ENCODE measurements at regions not wholly inside any gene's neighbourhood (a gene's known extent, or its start where the extent isn't known, plus 50 kb on each side); places are given as distances from the start of the nearest gene placed in this dataset.

GRCh38 chr14:85308531-85309300 is 221.2 kb upstream of the FLRT2 start:
- no peak for DNase-seq (ENCODE audit: low read depth in 2 of 2)

GRCh38 chr14:85310491-85311272 is 219.3 kb upstream of the FLRT2 start:
- DNase-seq (ENCODE audit: low read depth in 2 of 2): no peak

DNA sequence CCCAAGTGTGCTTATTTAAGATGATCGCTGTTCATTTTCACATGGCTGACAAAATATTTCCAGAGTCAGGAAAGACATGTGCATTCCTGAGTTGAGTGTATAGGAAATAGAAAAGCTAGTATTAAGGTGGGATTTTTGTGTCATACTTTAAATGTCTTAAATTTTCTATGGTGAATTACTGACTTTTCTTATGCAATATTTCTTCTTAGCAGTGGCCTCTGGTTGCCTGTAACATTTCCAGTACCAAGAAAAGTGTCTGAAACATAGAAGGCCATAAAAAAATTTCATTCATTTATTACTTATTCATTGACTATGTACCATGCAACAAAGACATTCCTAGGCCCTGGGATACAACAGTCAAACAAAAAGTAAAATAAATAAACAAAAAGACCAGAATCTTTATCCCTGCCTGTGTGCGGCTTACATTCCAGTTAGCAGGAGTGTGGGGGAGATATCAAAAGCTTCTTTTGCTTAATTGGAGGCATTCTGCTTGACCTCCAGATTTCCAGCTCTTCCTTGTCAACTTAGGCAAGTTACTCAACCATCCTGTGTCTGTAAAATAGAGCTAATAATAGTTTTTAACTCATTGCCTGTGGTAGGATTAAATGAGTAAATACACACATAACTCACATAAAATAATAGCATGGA is 216.3 kb upstream of the FLRT2 start:
- DNase-seq (ENCODE audit: low read depth in 2 of 2): no peak

- no peak for DNase-seq (ENCODE audit: low read depth in 2 of 2)
Measured at GRCh38 chr14:85315290-85315689, 214.7 kb upstream of the FLRT2 start.

DNA sequence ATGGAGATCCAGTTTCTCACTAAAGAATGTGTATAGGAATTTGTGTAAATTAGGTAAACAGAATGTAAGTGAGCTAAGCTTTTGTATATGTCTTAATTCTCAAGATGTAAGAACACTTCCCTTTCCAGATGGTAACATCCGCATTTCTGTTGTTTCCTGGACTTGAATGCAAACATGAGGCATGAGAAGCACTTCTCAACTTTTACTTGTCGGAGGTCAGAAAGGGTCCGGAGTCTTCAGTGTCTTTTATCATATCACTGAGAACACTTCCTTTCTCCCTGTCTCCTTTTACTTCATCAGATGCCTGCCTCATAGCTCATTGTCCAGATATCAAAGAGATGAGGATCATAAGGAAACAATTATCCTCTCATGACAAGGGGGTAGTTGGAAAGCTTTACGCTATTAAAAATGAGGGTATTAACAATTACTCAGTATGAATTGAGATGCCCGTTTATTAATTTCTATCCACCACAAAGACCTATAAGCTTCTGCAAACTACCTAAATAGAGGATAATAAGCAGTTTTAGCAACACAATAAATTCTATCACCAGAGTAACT is 214.1 kb upstream of the FLRT2 start:
- no peak for DNase-seq (ENCODE audit: low read depth in 2 of 2)

DNA sequence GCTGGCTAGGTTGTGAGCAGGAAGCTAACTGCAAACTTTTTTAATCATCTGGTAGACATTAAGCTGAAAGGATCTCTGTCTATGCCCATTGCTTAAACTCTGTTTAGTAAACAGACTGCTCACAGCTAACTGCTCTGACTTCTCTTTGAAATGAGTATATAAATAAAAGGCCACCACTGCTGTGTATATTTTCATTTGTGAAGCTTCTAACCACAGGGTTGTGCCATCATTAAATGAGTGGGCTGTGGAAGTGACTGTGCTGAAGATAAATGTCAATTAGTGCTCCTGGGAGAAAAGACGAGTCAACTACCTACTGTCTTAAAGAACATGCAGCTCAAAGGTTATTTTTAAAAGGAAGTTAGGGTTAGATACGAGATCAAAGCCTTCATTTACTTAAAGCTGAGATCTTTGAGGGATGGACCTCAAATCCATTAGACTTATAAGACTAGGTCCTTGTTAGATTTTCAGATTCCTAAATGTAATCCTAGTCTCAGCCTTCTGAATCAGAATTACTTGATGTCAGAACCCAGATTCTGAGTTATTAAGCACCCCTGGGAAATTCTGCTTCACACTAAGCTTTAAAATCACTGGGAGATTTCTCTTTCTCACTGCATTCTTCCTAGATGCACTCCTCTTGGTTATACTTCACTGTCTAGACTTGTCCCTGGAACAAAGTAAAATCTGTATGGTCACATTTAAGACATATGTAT is 213.1 kb upstream of the FLRT2 start:
- no peak for DNase-seq (ENCODE audit: low read depth in 2 of 2)

- no peak for DNase-seq (ENCODE audit: low read depth in 2 of 2)
Measured at GRCh38 chr14:85317491-85318021, 212.4 kb upstream of the FLRT2 start.

DNA sequence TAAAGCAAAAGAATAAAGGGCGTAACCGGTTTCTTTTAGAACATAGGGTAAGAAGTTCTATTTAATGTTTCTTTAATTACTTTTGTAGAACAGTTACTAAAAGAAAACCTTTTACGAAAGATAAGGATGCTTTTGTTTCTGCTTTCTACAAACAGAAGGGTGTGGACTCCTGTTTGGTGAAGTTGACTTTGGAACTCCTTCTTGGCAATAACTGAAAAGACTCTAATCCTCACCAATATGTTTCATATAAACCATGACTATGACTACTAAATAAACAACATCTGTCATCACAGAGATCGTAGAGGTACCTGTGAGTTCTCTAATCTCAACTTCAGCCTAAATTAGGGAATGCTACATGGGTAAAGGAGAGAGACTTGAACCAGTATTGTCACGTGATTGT is 210.8 kb upstream of the FLRT2 start:
- no peak for DNase-seq (ENCODE audit: low read depth in 2 of 2)

GRCh38 chr14:85319998-85320630 is 209.8 kb upstream of the FLRT2 start:
- DNase-seq (ENCODE audit: low read depth in 2 of 2): no peak

DNA sequence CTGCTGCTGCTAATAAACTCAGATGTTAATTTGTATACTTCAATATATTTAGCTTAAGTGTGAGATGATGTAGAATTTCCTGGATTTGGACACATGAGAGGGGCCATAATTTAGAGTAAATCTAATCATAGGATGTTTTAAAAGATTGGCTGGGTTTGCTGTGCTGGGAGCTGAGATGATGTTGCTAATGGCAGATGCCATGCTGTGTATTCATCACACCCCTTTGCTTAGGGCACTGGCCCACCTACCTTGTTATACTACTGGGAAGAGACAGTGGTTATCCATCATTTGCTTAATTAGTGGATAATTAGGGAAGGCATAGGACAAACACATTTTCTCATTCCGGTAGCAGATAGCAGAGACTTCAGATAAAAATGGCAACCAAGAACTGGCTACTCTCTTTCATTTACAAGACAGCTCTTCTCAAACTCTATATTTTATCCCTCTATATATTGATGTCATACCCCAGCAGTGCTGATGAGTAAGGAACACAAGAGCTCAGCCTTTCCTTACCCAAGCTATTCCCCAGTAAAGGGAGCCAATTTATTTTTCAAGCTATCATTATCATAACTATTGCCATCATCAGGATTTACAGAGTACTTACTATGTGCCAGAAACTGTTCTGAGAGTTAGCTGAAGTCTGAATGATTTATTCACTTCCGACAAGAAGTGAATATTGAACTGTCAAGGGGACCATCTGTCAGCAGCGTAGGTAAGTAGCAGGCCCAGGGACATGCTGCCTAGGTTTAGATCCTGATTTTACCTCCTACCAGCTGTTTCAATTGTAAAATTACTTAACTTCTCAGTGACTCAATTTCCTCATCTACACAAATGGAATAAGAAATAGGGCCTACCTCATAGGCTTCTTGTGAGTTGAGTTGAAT is 204.6 kb upstream of the FLRT2 start:
- DNase-seq (ENCODE audit: low read depth in 2 of 2): no peak

DNA sequence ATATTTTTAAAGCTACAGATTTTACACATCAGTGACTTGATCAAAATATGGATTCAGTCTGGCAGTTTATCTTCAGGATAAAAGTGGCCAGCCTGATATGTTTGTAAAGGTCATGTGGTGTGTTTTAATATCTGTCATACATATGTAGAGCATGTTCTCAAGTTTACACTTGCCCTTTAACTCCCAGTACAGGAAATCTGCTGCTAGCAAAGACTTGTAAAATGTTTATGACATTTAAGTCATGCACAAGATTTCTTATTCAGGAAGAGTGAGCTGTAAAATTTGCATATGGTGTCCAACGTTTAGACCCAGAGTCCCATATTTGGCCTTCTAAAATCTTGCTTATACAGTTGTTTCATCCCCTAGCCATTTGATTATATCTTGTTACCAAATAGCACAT is 197.5 kb upstream of the FLRT2 start:
- no peak for DNase-seq (ENCODE audit: low read depth in 2 of 2)

- DNase-seq (ENCODE audit: low read depth in 2 of 2): no peak
Measured at GRCh38 chr14:85333313-85333712, 196.6 kb upstream of the FLRT2 start.

DNA sequence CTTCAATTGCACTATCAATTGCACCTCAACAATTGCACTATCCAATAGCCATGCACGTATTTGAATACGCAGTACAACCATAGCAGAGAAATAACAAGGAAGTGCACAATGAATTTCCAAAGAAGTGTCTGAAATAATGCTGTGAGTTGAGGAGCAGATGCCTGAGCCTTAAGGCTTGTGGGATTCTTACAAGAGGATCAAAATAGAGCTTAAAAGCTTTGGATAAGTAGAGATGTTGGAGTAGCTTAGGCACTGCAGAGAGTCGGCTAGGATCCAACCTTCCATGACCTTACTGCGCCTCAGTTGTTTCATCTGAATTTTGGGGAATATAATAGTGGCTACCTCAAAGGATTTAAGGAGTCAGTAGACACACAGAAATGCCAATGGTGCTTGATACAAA is 196.1 kb upstream of the FLRT2 start:
- no peak for DNase-seq (ENCODE audit: low read depth in 2 of 2)

- no peak for DNase-seq (ENCODE audit: low read depth in 2 of 2)
Measured at GRCh38 chr14:85334316-85334715, 195.6 kb upstream of the FLRT2 start.

DNA sequence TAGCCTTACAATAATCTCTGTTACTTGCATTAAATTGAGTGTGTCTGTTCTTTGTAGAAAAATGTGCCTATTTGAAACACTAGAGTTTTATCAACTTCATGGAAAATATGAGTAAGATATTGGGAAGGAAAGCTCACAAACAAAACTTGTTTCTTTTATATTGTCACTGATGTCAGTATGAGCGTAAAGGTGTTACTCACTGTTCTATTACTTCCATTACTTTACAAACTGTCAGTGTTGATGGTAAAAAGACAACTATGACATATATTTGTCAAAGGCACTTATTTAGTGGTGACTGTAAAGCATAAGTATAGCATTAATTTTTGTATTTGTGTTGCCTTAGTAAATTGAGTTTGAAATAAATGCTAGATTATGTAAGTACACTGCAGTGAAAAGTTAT is 193.7 kb upstream of the FLRT2 start:
- no peak for DNase-seq (ENCODE audit: low read depth in 2 of 2)

GRCh38 chr14:85336817-85337216 is 193.1 kb upstream of the FLRT2 start:
- no peak for DNase-seq (ENCODE audit: low read depth in 2 of 2)

- DNase-seq (ENCODE audit: low read depth in 2 of 2): no peak
Measured at GRCh38 chr14:85338895-85339294, 191.0 kb upstream of the FLRT2 start.

GRCh38 chr14:85342858-85343607 is 186.9 kb upstream of the FLRT2 start:
- no peak for DNase-seq (ENCODE audit: low read depth in 2 of 2)

DNA sequence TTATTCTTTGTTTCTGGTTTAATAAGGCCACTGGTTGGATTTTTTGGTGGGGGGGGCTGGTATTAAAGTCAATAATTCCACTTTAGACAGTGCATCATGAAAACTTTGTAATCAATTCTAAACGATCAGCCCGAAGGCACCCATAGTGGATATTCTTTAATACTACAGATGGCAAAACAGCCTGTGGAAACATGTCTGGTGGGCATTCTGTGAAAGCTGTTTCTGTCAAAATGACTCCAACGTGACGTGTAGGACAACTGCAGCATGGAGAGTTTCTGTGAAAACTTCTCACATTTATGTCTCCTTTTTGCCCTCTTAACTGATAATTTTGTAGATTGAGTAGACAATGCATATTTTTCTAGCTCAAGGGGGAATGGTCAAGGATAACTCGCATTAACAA is 185.8 kb upstream of the FLRT2 start:
- no peak for DNase-seq (ENCODE audit: low read depth in 2 of 2)

All from stimulated activated CD4-positive, alpha-beta T cell treated with anti-CD3 and anti-CD28 coated beads, Interleukin-12 subunit alpha, Interleukin-12 subunit beta, amount 100 ng/mL, for 24 hours (primary cell).